ENCODE measurements at regions not wholly inside any gene's neighbourhood (a gene's known extent, or its start where the extent isn't known, plus 50 kb on each side); places are given as distances from the start of the nearest gene placed in this dataset.

DNA sequence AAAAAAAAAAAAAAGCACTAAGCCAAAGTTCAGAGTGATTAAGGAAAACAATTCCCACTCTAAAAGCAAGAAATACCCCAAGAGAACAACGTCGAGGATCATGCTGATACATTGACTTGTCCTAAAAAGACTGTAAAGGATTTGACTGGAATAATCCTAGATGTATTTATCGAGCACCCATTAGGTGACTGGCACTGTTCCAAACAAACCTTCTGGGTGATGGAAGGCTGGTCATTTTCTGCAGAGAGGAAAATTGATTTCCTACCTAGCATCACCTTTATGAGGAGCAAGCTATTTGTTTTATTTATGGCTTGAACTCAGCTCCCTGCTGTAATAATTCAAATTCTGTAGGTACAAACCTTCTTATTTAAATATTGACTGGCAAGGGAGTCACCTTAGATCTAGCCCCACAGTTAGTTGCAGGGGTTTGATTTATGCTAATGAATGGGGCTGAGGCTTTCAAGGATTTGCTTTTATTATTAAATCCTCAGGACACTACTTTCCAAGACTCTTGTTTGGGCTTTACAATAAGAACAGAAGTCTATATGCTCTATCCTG lies 471.0 kb downstream of the OLFM4 start:
- no peak for DNase-seq (ENCODE audit: low read depth)

GRCh38 chr13:53501387-53501786 lies 472.8 kb downstream of the OLFM4 start:
- no peak for DNase-seq (ENCODE audit: low read depth)

DNA sequence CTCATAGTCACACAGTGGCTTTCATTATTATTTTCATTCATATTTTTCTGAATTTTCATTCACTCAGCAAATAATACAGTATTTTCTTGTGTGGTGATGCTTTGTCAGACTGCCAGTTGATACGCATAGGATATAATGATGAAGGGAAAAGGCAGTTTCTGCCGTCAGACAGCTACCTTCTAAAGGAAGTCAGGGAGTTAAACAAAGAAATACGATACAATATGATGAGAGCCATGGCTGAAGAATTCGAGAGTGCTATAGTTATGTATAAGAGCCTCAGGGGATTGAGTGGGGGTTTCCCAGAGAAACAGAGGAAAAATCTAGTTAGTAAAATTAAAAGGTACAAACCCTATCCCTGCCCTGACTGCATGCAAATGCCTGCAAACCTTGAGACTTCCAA lies 479.1 kb downstream of the OLFM4 start:
- DNase-seq (ENCODE audit: low read depth) = no peak

GRCh38 chr13:53512635-53513034 lies 484.0 kb downstream of the OLFM4 start:
- no peak for DNase-seq (ENCODE audit: low read depth)

DNA sequence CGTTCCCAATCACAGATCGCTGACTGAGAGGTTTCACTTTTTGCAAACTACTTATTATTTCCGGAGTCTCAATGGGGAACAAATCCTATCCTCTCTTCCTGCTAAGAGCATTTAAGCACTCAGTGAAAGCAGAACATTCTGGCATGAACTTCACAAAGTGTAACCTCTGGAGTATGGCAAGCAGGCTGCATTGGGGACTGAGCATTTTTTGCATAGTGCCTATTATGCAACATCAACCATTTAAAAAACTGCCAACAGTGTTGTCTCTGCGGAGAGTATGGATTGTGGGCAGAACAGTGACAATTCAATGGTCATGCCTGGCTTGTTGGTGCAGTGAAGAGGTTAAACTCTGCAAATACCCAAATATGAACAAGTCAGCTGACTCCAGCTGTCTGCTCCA lies 484.6 kb downstream of the OLFM4 start:
- no peak for DNase-seq (ENCODE audit: low read depth)

DNA sequence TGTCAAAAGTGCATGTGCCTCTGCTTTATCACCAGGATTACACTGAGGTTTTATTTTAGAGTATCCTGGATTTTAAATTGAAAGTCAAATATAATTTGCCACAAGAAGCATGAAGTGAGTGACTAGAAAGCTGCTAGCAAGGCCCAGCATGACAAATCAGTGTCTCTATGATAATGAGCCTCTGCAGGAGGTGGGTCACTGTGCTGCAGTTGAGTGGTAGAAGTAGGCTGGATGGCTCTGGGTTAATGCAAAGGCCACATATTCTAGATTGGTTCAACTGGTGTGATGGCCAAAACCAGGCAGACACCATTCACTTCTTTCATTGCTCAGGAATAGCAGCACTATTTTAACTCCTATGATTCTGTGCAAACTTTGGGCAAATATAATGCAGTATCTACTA lies 491.5 kb downstream of the OLFM4 start:
- no peak for DNase-seq (ENCODE audit: low read depth)

DNA sequence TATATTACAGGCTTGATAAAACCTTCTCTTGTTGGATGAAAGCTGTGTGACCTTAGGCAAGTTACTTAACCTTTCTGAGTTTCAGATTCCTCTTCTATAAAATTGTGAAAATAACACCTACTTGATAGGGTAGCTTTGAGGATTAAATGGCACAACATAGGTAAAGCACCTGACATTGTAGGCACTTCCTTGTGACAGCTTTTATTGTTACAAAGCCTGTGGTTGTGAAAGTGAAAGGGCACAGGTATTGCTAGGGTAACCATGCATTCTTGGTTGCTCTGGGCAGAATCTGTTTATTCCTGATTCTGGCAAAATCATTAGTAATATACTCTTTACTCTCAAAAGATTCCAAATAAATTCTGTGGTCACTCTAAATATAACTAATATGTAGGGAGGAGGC lies 493.4 kb downstream of the OLFM4 start:
- DNase-seq (ENCODE audit: low read depth) = no peak

- no peak for DNase-seq (ENCODE audit: low read depth)
These were observed 509.0 kb downstream of the OLFM4 start for GRCh38 chr13:53537586-53537985.

GRCh38 chr13:53545340-53545941 lies 516.8 kb downstream of the OLFM4 start:
- DNase-seq (ENCODE audit: low read depth) = no peak

GRCh38 chr13:53560556-53560955 lies 531.9 kb downstream of the OLFM4 start:
- no peak for DNase-seq (ENCODE audit: low read depth)

DNA sequence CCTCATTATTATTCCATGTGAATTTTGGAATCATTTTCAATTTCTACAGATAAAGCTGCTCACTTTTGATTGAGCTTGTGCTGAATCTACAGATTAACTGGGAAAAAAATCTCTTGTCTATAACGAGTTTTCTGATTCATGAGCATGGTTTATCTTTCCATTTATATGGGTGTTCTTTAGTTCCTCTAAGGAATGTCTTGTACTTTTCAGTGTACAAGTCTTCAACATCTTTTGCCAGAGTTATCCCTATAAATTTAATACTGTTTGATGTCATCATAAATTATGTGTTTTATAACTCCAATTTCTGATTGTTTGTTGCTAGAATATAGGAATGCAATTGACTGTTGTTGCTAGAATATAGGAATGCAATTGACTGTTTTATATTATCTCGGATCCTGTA lies 533.8 kb downstream of the OLFM4 start:
- DNase-seq (ENCODE audit: low read depth) = no peak

- no peak for DNase-seq (ENCODE audit: low read depth)
These were observed 539.9 kb downstream of the OLFM4 start for GRCh38 chr13:53568491-53568890.

DNA sequence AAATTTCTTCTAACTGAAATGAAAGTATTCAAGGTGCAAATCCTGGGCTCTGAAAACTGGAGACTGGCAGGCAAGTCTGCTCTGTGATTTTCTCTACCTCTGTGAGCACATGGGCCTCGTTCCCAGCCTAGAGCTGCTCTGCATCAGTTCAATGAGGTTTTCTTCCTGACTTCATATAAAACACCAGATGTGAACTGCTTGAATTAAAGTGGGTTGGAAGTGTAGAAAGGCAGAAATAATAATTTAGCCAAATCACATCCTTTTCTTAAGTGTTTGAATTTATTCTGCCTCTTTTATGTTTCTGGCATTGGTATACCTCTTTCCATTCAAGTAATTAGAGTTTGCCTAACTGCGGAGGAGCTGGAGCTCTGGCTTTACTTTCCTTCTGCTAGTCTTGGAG lies 540.8 kb downstream of the OLFM4 start:
- DNase-seq (ENCODE audit: low read depth) = no peak

- no peak for DNase-seq (ENCODE audit: low read depth)
These were observed 572.5 kb downstream of the OLFM4 start for GRCh38 chr13:53601113-53601512.

DNA sequence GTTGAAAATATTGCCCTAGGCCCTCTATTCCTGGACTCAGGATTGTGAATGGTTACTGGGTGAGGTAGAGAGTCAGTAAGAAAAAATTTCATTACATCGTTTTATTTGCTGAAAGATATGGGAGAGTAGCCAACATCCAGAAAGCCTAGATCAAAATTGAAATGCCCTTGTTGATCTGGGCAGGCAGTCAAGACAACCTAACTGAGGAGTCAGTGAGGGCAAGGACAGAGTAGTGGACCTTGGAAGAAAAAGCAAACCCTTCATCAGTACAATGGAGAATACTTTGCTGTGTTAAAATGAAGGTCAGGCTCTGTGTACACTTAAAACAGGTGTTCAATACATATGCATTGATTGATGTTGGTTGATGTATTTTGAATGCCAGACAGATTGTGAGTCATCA lies 576.7 kb downstream of the OLFM4 start:
- DNase-seq (ENCODE audit: low read depth) = no peak

GRCh38 chr13:53612200-53612599 lies 583.6 kb downstream of the OLFM4 start:
- no peak for DNase-seq (ENCODE audit: low read depth)

GRCh38 chr13:53622456-53622855 lies 593.8 kb downstream of the OLFM4 start:
- DNase-seq (ENCODE audit: low read depth) = no peak

DNA sequence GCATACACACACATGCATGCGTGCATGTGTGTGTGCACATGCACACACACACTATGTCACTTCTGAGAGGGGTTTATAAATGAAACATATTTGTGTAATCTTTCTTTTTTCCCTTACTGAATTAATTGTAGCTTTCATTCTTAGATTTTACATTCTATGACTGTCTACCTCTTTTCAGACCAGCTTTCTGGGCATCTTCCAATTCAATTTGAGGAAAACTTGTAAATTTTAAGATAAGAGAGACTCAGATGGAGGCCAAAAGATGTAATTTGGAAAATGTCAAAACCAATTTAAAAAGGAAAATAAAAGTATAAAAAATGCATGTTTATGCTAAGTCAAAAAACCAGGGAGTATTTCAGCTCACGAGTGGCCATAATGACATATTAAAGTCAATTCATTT lies 594.5 kb downstream of the OLFM4 start:
- no peak for DNase-seq (ENCODE audit: low read depth)

- DNase-seq (ENCODE audit: low read depth) = no peak
These were observed 602.9 kb downstream of the OLFM4 start for GRCh38 chr13:53631511-53631910.

DNA sequence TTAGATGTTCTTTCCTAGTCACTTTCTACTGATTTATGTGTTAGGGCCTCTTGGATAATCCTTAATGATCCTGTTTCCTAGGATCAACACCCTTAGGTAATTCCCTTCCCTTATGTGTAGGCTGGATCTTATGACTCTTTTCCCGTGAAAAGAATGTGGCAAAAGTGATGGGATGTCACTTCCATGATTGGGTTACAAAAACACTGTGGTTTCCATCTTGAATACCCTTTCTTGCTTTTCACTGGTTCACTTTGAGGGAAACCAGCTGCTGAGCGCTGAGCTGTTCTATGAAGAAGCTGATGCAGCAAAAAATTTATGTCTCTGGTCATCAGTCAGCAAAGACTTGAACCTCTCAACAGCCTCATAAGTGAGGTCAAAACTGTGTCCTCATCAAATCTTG lies 609.4 kb downstream of the OLFM4 start:
- no peak for DNase-seq (ENCODE audit: low read depth)

DNA sequence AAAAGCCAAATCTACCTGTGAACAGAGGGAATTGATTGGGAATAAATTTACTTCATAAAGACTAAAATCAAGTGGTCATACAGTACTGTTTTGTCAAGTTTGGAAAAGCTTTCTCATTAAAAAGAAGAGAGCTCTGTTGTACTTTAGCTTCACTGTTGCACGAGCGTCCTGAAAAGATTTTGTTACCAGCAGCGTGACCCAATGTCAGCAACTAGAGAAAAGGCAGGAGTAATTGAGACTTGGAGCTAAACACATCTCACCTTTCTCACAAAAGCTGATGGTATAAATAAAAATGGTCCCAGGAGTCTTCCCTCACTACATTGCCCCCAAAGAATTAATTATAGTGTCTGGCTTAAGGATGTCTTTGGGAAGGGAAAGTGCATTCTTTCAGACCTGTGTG lies 613.7 kb downstream of the OLFM4 start:
- no peak for DNase-seq (ENCODE audit: low read depth)

DNA sequence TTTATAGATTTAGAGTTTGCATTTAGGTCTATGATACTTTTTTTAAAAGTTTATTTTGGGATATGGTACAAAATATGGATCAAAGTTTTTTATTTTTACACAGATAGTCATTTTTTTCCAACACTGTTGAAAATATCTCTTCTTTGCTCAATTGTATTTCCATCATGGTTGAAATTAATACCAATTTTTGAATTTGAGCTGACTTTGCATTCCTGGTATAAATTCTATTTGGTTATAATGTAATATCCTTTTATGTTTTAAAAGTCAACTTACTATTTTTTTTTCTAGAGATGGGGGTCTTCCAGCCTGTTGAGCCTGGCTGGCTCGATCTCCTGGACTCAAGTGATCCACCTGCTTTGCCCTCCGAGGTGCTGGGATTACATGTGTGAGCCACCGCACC lies 620.1 kb downstream of the OLFM4 start:
- DNase-seq (ENCODE audit: low read depth) = no peak

DNA sequence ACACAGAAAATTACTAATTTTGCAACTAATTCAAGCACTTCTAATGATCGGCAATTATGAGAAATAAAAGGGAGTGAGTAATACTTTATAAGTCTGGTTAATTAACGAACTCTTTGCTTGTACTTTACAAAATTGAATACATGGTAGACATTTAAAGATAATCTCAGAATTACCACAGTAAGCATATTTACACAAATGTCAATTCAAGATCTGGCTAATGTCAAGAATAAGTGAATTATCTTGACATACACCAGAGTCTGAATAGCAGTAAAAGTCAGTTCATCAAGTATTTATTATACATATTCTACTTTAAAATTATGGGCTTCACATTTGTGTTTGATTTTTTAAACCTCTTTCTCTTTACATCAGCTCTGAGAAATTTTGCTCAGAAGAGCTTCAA lies 643.4 kb downstream of the OLFM4 start:
- no peak for DNase-seq (ENCODE audit: low read depth)

- no peak for DNase-seq (ENCODE audit: low read depth)
These were observed 654.5 kb downstream of the OLFM4 start for GRCh38 chr13:53683146-53683545.

Data from M059J (cell line).